GM19328 (cell line): ENCODE measurements at regions not wholly inside any gene's neighbourhood (a gene's known extent, or its start where the extent isn't known, plus 50 kb on each side); places are given as distances from the start of the nearest gene placed in this dataset.
"Not testable (repeated sequence)": the region's sequence is repeated elsewhere in the genome, so short reads cannot be mapped to it uniquely, and the experiment has no call there.

ENCODE experiments used
- ATAC-seq: cut with Tn5 transposase; IDR thresholded peaks from one replicate; pipeline ENCODE4 v1.9.1; 2021; ENCODE audit warnings: mild to moderate bottlenecking, moderate library complexity; ENCODE audit not compliant: unreplicated experiment

DNA sequence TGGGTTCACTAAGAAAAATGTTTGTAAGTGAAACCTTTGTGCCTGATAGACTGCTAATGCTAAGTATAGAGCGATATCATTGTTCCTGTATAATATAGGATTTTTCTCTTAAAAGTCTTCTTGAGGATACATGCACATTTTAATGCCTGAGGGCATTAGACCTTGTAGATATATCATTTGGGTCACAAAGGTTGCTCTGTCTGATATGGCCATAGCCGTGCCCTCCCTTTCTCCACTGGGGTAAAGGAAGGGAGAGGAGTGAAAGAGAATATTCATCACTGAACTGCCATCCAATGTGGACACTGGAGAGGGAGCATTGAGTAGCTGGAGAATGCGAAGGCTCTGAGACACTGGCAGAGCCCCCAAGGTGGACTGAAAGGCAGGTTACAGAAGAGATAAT is 442.2 kb upstream of the SPTLC3 start:
- ATAC-seq = no peak

DNA sequence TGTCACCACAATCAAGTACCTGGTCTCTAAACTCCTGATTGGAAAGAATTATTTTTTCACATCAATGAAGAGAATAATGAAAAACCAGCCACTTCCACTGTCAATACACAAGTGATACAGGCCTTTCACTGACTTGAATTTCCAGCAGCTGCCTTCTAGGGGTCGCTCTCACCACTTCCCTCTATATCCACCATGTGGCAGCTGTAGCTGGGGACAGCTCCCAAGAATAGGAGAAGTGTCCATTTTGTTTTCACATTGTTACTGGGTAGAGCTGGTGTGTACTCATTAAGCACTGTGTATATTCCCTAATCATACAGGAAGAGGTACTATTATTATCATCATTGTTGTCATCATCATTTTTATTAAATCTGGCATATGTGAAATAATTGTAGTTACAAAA is 438.4 kb upstream of the SPTLC3 start:
- ATAC-seq = no peak

DNA sequence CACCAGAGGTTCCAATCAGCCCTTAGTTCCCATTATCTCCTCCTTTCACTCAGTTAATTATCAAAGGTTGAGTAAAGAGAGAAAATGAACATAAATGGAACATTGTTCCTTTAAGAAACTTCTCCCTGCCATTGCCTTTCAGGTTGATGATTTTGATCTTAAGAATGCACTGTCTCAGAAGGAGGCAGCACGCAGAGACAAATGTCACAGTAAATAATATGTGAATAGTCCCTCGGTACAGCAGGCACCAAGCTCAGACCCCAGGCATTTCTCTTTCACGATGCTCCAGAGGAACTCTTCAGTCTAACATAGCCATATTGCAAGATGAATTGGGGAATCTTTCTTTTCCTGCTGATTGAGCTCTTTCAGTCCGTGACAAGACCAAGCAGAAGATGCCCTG is 435.3 kb upstream of the SPTLC3 start:
- no peak for ATAC-seq

DNA sequence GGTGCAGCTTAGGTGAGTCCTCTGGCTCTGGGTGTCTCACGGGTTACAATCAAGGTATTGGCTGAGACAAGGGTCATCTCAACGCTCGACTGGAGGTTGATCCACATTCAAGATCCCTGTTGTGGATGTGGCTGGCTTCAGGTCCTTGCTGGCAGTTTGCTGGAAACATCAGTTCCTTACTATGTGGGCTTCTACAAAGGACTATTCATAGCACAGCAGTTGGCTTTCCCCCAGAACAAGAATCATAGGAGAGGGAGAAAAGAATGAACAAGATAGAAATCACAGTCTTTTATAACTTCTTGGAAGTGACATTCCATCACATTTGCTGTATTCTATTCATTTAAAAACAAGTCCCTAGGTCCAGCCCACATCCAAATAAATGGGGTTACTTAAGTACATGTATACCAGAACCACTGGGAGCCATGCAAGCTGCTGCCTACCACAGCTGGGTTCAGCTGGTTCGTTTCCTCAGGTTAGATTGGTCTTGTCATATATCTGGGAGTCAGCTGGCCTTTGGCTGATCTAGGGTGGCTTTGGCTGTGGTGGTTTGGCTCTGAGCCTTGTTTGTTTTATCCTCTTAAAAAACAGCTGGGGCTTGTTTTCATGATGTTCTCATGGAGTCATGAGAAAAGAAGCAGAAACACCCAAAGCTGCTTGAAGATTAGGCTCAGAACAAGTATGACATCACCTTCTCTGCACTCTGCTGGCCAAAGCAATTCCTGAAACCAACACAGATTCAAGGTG is 433.2 kb upstream of the SPTLC3 start:
- no peak for ATAC-seq

DNA sequence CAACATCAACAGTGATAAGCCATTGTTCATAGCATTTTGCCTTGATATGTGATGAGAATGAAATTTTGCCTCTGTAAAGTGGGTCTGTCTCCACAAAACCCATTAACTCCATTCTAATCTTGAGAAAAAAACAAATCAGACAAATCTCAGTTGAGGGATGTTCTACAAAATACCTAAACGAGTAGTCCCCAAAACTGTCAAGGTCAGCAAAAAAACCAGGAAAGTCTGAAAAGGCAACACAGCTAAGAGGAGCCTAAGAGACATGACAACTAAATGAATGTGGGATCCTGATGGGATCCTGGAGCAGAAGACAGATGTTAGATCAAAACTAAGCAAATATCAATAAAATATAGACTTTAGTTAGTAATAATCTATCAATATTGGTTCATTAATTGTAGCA is 431.6 kb upstream of the SPTLC3 start:
- ATAC-seq = no peak

DNA sequence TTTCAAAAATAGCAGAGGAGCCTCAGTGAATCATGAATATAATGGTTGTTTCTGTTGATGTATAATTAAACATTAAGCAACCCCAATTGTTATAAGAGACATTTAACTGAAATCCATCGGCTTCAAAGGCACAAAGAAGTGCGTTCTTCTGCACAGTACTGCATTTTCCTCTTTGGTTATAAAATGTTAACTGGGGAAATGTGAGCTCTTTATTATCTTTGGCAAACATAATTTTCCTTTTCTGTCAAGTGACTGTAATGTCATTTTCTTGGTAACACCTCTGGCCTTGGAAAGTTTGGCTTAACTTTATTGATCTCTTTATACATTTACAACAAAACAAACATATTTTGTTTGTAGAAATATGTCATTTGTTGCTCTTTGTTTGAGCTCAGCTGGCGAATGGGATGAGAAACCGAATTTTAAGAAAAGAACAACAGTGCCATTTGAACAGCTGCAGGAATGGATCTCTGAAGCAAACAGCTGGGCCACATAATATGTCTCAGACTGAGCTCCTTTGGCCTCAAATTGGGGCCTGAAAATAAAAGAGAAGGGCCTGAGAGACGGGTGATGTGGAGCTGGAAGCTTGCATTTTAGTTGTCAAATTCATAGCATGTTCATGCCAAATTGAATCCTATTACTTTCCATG is 427.0 kb upstream of the SPTLC3 start:
- ATAC-seq = no peak

DNA sequence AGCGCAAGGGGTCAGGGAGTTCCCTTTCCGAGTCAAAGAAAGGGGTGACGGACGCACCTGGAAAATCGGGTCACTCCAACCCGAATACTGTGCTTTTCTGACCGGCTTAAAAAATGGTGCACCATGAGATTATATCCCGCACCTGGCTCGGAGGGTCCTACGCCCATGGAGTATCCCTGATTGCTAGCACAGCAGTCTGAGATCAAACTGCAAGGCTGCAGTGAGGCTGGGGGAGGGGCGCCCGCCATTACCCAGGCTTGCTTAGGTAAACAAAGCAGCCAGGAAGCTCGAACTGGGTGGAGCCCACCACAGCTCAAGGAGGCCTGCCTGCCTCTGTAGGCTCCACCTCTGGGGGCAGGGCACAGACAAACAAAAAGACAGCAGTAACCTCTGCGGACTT is 426.1 kb upstream of the SPTLC3 start:
- ATAC-seq = not testable (repeated sequence)

DNA sequence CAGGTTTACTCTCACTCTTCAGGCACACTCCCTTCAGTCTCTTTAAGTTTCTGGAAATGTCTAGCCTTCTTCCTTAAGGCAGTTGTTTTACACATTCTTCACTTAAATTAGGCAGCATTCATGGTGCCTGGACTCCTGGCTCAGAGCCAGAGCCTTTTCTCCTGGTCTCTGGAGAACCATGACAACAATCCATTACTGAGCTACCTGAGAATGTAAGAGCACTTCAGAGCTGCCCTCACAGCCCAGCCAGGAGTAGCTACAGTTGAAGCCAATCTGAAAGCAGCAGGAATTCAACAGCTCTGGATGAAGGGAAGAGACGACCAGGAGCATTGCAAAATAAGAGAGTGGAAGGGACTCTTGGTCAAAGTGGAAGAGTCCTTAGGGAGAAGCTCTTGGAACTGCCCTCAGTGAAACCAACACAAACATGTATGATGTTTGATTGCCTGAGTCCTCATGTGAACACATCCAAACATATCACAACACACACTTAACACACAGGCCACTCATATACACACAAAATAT is 416.8 kb upstream of the SPTLC3 start:
- no peak for ATAC-seq

DNA sequence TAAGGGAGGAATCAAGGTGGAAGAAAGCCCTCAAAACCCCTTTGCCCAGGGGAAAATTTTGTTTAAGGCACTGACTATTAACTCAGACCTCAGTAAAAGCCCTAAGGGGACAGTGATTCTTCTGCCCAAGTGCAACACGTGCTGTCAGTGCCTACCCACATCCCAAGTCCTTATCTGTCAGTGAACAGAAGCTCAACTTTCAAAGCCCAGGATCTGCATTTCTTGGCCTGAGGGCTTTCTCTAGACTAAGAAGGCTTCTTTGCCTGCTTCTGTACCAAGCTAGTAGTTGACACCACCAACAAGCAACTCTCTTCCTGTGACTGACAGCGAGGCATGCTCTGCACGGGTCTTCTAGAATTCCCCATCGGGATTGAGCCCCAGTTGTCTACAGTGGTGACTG is 416.0 kb upstream of the SPTLC3 start:
- no peak for ATAC-seq

DNA sequence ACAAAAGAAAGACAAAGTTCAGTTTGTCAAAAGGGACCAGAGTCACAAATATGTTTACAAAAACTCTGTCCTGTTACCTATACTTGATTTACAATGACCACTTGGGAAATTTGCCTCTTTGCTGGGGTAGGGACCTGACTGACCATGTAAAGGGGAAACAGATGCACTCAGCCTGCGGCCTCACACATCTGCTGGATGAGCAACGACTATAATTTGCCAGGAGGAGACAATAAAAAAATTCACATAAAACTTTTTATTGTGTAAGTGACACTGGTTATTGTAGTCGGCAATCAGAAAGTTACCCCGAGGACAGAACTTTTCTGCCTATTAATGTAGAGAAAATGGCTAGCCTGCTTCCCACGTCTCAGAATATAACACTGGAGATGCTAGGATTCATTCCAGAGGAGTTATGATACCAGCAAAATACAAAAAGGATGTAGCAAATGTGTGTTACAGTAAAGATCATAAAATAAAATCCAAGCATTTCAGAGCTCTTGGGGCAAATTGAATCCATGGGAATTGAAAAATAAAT is 415.4 kb upstream of the SPTLC3 start:
- no peak for ATAC-seq

DNA sequence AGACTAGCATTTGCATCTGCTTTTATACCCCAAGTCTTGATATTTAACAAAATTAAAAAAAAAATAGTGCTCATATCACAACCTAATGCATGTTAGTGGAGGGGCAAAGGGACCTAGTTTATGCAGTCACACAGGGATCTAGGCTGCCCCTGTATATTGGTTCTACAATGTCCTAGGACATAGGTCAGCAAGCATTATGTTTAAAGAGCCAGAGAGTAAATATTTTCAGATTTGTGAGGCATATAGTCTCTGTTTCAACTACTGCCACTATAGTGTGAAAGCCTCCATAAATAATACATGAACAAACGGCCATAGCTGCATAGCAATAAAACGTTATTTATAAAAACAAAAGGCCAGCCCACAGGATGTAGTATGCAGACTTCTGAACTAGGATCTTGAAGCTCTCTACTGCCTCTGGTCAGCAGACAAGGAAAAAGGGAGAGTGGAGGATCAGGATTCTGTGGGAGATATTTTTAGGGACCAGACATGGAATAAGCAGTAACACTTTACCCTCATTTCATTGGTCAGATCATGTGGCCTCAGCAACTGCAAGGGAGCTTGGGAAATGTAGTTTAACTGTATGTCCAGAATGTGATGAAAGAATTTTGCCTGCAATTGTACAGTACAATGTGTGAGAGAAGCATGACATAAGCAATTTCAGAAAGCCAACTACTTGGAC is 414.2 kb upstream of the SPTLC3 start:
- no peak for ATAC-seq

DNA sequence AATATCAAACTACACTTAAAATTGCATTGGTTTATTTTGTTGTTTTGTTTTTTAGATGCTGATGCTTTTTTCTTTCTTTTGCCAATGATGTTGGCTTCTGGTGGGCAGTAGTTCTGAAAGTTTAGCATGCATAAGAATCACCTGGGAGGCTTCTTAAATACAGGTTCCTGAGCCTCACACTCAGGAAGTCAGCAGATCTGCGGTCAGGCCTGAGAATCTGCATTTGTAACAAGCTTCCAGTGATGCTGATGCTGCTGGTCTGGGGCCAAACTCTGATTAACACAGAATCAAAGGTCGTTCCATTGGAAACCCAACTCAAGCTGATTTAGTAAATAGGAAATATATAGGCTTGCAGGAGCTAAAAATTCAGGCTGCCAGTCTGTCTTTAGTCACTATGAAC is 412.9 kb upstream of the SPTLC3 start:
- no peak for ATAC-seq

DNA sequence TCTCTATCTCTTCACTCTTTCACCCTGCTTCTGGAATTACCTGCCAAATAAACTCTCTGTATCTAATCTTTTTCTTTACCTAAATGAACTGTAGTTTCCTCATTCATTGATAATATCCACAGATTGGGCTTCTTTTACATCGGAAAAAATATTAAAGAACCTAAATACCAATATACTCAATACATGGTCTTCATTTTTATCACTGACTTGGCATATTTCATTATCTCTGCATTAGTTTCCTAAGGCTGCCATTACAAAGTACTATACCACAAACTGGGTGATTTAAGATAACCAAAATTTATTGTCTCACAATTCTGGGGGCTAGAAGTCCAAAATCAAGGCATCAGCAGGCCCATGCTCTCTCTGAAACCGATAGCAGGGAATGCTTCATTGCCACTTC is 411.9 kb upstream of the SPTLC3 start:
- ATAC-seq = no peak

DNA sequence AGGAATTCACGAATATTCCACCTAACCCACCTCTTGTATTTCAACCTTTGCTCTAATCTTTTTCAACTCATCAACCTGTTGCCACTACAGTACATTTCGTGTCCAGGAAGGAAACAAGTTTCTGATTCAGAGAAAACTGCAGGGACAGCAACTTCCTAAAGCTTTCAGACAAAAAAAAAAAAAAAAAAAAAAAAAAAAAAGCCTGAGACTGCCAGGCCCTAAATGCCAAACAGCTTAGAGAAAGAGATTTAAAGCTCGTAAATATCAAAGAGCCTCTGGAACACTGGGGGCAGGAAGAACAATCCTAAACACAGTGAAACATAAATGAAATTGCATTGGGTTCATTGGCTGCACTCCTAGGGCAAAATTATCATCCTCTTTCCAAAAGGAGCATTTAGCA is 411.2 kb upstream of the SPTLC3 start:
- ATAC-seq = no peak

DNA sequence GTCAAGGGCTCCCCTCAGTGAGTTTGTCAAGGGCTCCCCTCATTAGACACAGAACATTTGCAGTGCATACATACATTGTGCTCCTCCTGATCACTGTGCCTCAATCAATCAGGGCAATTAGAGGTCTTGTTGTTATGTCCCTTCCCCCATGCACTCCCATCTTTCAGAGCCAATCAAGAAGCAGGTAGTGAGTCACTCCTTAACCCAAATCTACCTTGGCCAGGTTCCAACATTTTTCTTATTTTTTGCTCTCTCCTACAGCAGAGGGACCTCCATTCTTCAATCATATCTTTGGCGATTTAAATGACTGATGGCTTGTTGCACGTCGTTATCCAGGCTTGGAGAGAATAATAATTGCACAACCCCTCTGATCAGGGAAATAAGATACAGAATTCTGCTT is 409.9 kb upstream of the SPTLC3 start:
- ATAC-seq = no peak

DNA sequence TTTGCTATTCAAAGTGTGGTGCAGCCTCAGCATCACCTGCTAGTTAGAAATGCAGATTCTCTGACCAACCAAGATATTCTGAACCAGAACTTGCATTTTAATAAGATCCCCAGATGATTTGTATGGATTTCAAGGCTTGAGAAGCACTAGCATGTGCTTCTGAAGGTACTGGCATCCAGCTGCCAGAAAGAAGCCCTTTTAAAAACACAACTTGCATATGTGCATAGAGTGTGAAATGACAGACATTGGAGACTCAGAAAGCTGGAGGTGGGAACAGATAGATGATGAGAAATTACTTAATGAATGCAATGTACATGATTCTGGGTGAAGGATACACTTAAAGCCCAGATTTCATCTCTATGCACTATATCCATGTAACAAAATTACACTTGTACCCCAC is 409.3 kb upstream of the SPTLC3 start:
- ATAC-seq = no peak

DNA sequence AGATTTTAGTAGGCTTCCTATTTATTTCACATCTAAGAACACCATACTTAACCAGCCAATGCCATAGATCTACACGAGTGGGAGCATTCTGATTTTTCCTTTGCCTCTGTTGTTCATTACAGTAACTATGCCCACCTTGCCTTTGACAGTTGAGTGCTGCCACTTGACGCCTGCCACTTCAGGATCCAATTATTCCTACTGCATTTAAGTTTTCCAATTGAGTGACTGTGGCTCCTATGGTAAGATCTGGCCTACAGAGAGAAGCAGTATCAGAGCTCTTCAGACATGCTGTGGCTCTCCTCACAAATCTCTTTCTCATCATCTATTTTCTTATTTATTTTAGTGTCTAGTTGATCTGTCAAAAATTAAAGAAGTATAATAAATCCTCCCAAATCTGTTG is 403.0 kb upstream of the SPTLC3 start:
- ATAC-seq = no peak

DNA sequence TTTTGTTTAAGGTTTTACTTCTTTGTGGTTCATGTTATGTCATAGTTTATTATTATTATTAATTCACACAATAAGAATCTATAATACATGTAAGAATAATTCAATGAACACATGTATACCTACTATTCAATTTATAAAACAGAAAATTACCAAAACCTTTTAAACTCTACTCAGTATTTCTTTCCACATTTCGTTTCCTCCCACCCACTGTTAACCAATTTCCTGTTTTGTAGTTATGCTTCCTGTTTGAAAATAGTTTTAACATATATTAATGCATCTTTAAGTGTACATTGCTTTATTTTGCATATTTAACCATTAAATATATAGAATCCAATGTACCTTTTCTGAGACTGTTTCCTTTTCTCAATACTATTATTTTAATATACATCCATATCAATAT is 397.9 kb upstream of the SPTLC3 start:
- ATAC-seq = no peak

DNA sequence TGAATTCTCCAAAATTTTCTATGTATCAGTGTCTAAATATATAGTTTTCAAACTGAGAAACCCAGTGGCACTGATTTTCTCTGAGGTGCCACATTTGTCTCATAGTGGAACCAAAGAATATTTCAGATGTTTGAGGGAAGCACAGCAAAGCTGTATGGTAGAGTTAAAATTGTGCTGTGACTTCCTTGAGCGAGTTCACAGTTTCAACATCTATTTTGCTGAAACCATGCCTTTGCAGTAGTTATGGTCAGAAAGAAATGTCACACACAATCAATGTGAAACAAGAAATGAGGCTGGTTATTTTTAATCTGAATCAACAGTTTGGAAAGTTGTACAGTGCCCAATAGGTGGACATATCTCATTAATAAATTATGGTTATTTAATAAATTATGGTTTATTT is 394.0 kb upstream of the SPTLC3 start:
- ATAC-seq = no peak

DNA sequence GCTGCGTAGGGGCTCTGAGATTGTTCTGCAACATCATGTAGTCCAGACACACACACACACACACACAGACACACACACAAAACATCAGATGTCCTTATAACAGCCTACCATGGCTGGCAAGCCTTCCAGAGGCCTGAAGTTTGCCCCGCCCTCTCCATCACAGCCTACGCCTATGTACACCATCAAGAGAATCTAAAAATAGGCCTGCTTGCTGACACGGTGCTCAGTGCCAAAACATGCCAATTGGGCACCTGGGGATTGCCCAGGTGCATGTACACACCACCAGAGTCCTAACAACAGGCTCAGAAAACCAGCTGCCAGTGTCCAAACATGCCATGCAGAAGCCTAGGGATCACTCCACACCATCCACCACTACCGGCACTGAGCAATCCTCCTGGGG is 391.7 kb upstream of the SPTLC3 start:
- ATAC-seq = no peak

DNA sequence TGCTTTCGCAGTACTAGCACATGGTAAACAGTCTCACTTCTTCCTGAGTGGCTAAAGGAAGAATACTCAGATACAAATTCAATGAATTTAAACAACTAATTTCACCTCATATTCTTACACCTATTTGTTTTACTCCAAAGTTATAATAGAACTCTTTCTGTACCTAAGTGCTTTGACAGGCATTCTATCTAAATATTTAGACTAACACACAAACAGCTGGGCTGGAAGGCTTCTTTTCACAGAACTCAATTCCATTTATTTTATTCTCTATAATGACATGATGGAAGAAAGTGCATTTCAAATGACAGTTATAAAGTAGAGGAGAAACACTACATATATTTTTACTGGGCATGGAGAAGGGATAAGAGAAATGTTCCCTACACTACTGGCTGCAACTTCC is 384.9 kb upstream of the SPTLC3 start:
- no peak for ATAC-seq

DNA sequence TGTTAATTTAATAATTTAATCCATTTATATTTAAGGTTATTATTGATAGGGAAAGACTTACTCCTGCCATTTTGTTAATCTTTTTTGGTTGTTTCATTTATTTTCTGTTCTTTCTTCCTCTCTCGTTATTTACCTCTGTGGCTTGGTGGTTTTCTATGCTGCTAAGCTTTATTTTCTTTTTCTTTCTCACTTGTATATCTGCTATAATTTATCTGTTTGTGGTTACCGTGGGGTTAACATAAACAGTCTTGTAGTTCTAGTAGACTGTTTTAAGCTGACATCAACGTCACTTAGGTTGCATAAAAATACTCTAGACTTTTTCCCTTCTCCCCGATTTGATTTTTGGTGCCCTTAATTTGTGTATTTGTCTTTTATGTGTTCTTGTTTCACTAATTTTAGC is 381.3 kb upstream of the SPTLC3 start:
- ATAC-seq = no peak
